AML-193 (cell line): ENCODE measurements at regions not wholly inside any gene's neighbourhood (a gene's known extent, or its start where the extent isn't known, plus 50 kb on each side); places are given as distances from the start of the nearest gene placed in this dataset.
"Not testable (repeated sequence)": the region's sequence is repeated elsewhere in the genome, so short reads cannot be mapped to it uniquely, and the experiment has no call there.

Source experiments
- DNase-seq, 2 experiments: peaks; one replicate each; lab custom pipeline; 2025; lab: John Stamatoyannopoulos, UW

- DNase-seq = no peak
These were observed 203.1 kb downstream of the ARHGEF9 start for GRCh38 chrX:63581906-63582305.

DNA sequence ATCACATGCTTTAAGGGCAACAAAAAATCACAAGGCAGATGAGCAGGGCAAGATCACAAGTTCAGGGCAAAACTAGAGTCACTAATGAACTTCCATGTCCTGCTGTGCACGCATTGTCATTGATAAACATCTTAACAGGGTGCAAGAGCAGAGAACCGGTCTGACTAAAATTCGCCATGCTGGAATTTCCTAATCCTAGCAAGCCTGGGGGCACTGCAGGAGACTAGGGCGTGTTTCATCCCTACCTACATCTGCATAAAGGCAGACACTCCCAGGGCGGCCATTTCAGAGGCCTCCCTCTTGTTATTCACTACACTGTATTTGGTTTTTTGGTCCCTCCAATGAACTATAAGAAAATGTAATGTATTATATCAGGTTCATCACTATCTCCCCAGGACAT is 203.6 kb downstream of the ARHGEF9 start:
- DNase-seq = no peak

- DNase-seq = no peak
These were observed 208.5 kb downstream of the ARHGEF9 start for GRCh38 chrX:63576533-63576932.

DNA sequence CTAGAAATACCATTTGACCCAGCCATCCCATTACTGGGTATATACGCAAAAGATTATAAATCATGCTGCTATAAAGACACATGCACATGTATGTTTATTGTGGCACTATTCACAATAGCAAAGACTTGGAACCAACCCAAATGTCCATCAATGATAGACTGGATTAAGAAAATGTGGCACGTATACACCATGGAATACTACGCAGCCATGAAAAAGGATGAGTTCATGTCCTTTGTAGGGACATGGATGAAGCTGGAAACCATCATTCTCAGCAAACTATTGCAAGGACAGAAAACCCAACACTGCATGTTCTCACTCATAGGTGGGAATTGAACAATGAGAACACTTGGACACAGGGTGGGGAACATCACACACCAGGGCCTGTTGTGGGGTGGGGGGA is 209.3 kb downstream of the ARHGEF9 start:
- DNase-seq = not testable (repeated sequence)

- no peak for DNase-seq
These were observed 215.7 kb upstream of the SPIN4 start for GRCh38 chrX:63566856-63567255.

GRCh38 chrX:63561425-63561824 is 210.3 kb upstream of the SPIN4 start:
- DNase-seq = no peak

DNA sequence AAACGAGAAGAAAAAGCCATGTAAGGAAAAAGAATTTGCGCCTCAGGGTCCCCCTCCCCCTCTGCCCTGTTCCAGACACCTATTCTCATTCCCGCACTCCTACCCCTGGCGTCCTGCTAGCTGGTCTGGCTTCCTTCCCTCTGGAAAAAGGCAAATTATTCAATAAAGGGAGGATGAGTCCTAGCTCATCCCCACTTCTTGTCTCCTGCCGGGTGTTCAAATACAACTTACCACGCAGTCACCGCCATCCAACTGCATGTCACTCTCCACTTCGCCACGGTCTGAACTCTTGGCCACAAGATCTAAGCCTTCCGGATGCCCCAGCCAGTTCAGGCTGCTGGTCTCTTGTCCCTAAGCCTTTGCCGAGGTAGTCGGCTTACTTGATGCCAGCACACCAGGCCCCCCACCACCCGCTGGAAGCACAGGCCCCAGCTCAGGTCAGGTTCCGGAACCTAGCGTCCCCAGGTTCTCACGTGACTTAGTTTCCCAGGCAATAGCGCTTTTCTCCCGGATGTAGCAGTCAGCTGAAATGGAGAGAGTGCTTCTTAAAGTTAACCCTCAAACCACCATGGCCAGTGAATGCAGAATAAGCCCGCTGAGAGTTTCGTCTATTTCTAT is 209.6 kb upstream of the SPIN4 start:
- peak; percentile 55 to 59 for DNase-seq

DNA sequence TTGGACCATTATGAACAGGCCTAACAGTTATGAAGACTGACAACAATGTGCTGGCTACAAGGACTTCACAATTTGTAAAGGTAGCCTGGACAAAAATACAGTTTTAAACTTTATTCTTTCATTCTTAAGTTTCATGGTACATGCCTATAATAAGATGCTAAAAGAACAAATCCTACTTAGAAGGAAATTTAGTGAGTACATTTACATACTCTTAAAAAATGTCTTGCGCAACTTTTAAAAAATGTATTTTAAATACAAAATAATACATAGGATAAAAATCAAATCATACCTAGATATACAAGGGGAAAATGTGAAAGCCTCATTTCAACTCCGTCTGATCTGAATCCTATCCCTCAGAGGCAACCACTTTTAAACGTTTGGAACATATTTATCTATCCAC is 200.7 kb upstream of the SPIN4 start:
- DNase-seq = no peak

- DNase-seq = no peak
These were observed 179.5 kb upstream of the SPIN4 start for GRCh38 chrX:63530654-63531053.

- DNase-seq = no peak
These were observed 178.8 kb upstream of the SPIN4 start for GRCh38 chrX:63529961-63530360.

DNA sequence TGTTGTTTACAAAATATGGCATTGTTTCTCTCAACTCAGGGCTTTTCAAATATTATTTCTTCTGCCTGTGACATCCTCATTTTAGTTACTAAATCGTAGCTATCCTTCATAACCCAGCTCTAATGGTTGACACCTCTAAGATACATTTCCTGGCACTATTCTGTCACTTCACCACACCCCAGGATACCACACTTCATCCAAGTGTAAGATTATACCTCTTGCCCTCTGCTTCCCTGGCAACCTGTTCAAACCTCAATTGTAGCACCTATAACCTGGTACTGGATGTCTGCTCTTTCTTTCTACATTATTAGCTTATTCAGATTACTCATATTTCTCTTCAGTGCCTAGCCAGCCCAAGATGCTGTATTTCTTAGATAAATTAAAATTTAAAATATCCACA is 175.7 kb upstream of the SPIN4 start:
- no peak for DNase-seq

GRCh38 chrX:63525491-63525890 is 174.4 kb upstream of the SPIN4 start:
- DNase-seq = no peak

DNA sequence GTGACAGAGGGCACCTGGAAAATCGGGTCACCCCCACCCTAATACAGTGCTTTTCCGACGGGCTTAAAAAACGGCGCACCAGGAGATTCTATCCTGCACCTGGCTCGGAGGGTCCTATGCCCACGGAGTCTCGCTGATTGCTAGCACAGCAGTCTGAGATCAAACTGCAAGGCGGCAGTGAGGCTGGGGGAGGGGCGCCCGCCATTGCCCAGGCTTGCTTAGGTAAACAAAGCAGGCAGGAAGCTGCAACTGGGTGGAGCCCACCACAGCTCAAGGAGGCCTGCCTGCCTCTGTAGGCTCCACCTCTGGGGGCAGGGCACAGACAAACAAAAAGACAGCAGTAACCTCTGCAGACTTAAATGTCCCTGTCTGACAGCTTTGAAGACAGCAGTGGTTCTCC is 168.2 kb upstream of the SPIN4 start:
- DNase-seq = not testable (repeated sequence)

- no peak for DNase-seq
These were observed 163.5 kb upstream of the SPIN4 start for GRCh38 chrX:63514569-63515080.

GRCh38 chrX:63513825-63514568 is 162.9 kb upstream of the SPIN4 start:
- no peak for DNase-seq

DNA sequence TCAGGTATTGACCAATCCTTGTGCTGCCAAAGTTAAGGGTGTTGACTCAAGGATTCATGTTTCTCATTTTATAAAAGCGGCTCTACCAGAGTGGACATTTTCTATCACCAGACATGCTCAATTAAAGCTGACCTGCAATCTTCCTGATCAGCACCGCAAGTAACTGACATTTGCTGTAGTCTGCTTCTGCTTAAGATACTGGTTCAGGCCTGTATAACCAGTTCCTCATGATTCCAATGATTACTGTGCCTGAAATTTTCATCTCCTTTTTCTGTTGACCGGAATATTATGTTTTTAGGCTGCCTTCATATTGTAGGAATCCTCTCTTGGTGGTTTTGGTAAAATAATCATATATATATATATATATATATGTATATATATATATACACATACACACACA is 160.2 kb upstream of the SPIN4 start:
- DNase-seq = no peak

DNA sequence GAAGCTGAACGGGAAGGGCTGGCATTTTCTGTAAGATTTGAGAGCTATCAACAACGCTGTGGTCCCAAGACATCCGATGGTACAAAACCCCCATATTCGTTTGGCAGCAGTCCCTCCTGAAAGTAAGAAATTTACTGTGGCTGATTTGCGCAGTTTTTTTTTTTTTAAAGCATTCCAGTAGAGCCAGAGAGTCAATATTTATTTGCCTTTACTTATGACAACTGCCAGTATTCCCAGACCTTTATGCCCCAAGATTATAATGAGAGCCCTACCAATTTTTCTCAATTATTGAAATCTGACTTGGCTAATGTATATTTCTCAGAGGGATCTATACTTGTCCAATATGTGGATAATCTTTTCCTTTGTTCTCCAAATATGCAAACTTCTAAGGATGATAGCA is 157.5 kb upstream of the SPIN4 start:
- DNase-seq = no peak

GRCh38 chrX:63506320-63506719 is 155.2 kb upstream of the SPIN4 start:
- peak; percentile 28 to 48 for DNase-seq

DNA sequence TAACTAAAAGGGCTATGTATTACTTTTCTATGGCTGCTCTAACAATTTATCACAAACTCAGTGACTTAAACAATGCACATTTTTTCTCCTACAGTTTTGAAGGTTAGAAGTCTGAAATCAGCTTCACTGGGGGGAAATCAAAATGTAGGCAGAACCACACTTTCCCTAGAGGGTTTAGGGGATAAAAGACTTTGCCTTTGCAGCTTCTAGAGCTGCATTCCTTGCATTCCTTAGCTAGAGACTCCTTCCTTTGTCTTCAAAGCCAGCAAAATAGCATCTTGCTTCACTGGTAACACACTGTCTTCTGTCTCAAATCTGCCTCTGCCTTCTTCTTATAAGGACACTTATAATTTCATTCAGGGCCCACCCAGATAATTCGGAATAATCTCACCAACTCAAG is 152.4 kb upstream of the SPIN4 start:
- DNase-seq = no peak

DNA sequence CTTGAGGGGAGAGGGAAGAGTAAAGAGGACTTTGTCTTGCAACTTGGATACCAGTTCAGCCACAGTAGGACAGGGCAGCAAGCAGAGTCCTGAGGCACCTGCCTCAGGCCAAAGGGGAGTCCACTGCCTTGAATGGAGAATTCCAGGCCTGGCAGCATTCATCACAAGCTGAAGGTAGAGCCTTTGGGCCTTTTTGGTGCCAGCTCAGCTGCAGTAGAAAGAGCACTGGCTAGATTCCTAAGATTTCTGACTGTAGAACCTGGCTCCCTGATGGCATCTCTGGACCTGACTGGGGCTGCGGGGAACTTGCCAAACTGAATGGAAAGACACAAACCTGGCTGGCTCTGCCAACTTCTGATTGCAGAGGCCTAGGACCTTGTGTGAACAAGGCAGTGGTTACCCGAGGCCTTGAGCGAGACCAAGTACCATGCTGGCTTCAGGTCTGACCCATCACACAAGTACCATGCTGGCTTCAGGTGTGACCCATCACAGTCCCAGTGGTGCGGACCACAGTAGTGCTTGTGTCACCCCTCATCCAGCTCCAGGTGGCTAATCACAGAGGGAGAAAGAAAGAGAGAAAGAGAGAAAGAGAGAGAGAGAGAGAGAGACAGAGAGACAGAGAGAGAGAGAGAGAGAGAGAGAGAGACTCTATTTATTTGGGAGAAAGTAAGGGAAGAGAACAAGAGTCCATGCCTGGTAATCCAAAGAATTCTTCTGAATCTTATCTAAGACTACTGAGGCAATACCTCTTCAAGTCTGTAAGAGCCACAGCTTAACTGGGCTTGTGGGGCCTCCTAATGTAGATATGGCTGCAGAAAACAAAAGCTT is 137.6 kb upstream of the SPIN4 start:
- no peak for DNase-seq

DNA sequence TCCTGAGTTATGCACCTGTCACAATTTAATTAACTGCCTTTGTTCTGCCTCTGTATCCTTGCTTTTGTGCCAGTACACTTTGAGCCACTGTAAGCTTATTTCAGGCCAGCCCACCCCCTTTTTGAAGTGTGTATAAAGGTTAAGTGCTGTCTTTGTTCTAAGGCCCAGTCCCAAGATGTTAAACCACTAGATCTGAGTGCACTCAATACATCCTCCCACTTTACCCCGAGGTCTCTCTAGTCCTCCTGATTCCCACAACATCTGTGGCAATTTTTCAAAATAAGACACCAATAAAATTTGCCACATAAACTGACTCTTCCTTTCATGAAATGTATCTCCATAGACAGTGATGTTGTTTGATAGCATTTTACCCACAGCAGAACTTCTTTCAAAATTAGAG is 124.1 kb upstream of the SPIN4 start:
- DNase-seq = no peak

GRCh38 chrX:63471004-63471403 is 119.9 kb upstream of the SPIN4 start:
- no peak for DNase-seq

- DNase-seq = no peak
These were observed 119.4 kb upstream of the SPIN4 start for GRCh38 chrX:63470506-63470905.
